Ectodermal cell (in vitro differentiated cells): ENCODE measurements at regions not wholly inside any gene's neighbourhood (a gene's known extent, or its start where the extent isn't known, plus 50 kb on each side); places are given as distances from the start of the nearest gene placed in this dataset.
"Not testable (repeated sequence)": the region's sequence is repeated elsewhere in the genome, so short reads cannot be mapped to it uniquely, and the experiment has no call there.

Experiments
- H3K27ac ChIP-seq: 2 replicates; pipeline ENCODE4 v1.7.0; 2013; ENCODE audit warnings: mild to moderate bottlenecking, low read depth, low read length; ENCODE audit not compliant: insufficient read depth, poor library complexity, severe bottlenecking
- H3K27me3 ChIP-seq: 2 replicates; pipeline ENCODE4 v1.7.0; 2013; ENCODE audit warnings: mild to moderate bottlenecking, low read length; ENCODE audit not compliant: insufficient read depth, control insufficient read depth, poor library complexity, severe bottlenecking
- H3K36me3 ChIP-seq: one replicate; pipeline ENCODE4 v1.7.0; 2013; ENCODE audit warnings: low read length; ENCODE audit not compliant: control insufficient read depth, insufficient read depth
- H3K4me1 ChIP-seq: one replicate; pipeline ENCODE4 v1.7.0; 2013; ENCODE audit warnings: low read length; ENCODE audit not compliant: control insufficient read depth, insufficient read depth
- H3K4me3 ChIP-seq: 2 replicates; pipeline ENCODE4 v1.7.0; 2013; ENCODE audit warnings: low read depth, low read length, control low read depth; ENCODE audit not compliant: insufficient read depth
- H3K9me3 ChIP-seq: 2 replicates; pipeline ENCODE4 v1.7.0; 2013; ENCODE audit warnings: mild to moderate bottlenecking, low read length, moderate library complexity; ENCODE audit not compliant: control insufficient read depth
- WGBS, 2 experiments: methylation state at CpG; one replicate each; pipeline ENCODE4 v1.1.7; 2013; ENCODE audit warnings: missing lambda C conversion rate in 2 of 2; 5-methylcytosine and 5-hydroxymethylcytosine counted together

GRCh38 chr5:161009194-161009593, 157.2 kb upstream of the ATP10B start:
- Histone ChIP-seq H3K27ac (no peak overlapping the region), H3K4me1 (no peaks in the 10 kb centered on the region), H3K36me3 (no peaks in the 10 kb centered on the region), H3K27me3 (no peaks in the 10 kb centered on the region), H3K9me3 (no peaks in the 10 kb centered on the region), H3K4me3 (no peak overlapping the region)
- 54 to 57% methylated on average over 2 of the region's 2 CpGs for WGBS, 2 experiments

GRCh38 chr5:161007879-161008278, 155.9 kb upstream of the ATP10B start:
- H3K36me3 ChIP-seq, result no peaks in the 10 kb centered on the region
- H3K9me3 ChIP-seq, result no peaks in the 10 kb centered on the region
- no peaks in the 10 kb centered on the region for H3K4me1 ChIP-seq
- no peak overlapping the region for H3K4me3 ChIP-seq
- H3K27ac ChIP-seq, result no peak overlapping the region
- no peaks in the 10 kb centered on the region for H3K27me3 ChIP-seq
- WGBS, 2 experiments, result 84 to 85% methylated on average over 2 of the region's 2 CpGs

- Histone ChIP-seq H3K4me1 (no peaks in the 10 kb centered on the region), H3K27me3 (no peaks in the 10 kb centered on the region), H3K36me3 (no peaks in the 10 kb centered on the region), H3K27ac (no peak overlapping the region), H3K4me3 (no peak overlapping the region), H3K9me3 (no peaks in the 10 kb centered on the region)
- 100% methylated on average over 1 of the region's 1 CpG for WGBS, 2 experiments
These were observed 150.6 kb upstream of the ATP10B start for GRCh38 chr5:161002571-161003074.

DNA sequence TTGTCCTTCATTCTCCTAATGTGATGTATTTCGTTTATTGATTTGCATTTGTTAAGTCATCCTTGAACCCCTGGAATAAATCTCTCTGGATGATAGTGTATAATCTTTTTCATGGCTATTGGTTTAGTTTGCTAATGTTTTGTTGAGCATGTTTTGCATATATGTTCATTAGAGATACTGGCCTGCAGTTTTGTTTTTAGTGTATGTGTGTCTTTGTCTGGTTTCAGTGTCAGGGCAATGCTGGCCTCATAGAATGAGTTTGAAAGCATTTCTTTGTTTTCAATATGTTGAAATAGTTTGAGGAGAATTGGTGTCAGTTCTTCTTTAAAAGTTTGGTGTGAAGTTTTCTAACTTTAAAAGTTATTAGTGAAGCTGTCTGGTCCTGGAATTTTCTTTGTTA, 149.6 kb upstream of the ATP10B start:
- Histone ChIP-seq H3K27me3 (no peaks in the 10 kb centered on the region), H3K9me3 (no peaks in the 10 kb centered on the region), H3K27ac (no peak overlapping the region), H3K4me3 (no peak overlapping the region), H3K36me3 (no peaks in the 10 kb centered on the region), H3K4me1 (no peaks in the 10 kb centered on the region)
- WGBS, 2 experiments, result 97 to 100% methylated on average over 1 of the region's 1 CpG

- WGBS, 2 experiments, result 67 to 83% methylated on average over 1 of the region's 1 CpG
- H3K27me3 ChIP-seq, H3K27ac ChIP-seq, H3K4me1 ChIP-seq, H3K4me3 ChIP-seq, H3K9me3 ChIP-seq, H3K36me3 ChIP-seq: not testable (repeated sequence)
These were observed 149.1 kb upstream of the ATP10B start for GRCh38 chr5:161001142-161001541.

DNA sequence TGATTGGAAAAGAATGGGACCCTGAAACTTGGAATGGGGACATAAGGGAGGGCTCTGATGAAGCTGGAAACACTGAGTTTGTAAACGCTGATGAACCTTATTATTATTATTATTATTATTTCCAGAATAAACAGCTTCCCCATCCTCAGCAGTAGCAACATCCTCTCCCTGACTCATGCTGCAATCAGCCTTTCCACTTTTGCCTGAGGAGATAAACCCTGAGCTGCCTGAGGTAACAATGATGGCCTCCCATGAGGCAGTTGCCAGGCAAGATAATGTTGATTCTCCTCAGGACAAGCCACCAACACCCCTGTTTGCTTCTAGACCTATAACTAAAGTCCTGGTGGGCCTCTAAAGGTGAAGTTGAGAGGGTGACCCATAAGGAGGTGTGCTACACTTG, 139.2 kb upstream of the ATP10B start:
- no CpG with 5 or more reads among the region's 1 CpG for WGBS, 2 experiments
- H3K27me3 ChIP-seq, result no peaks in the 10 kb centered on the region
- H3K36me3 ChIP-seq, result no peaks in the 10 kb centered on the region
- no peaks in the 10 kb centered on the region for H3K9me3 ChIP-seq
- H3K4me3 ChIP-seq, result no peak overlapping the region
- H3K4me1 ChIP-seq, result no peaks in the 10 kb centered on the region
- H3K27ac ChIP-seq, result no peak overlapping the region

- H3K4me3 ChIP-seq, result no peak overlapping the region
- no peaks in the 10 kb centered on the region for H3K9me3 ChIP-seq
- no peak overlapping the region for H3K27ac ChIP-seq
- no peaks in the 10 kb centered on the region for H3K4me1 ChIP-seq
- H3K36me3 ChIP-seq, result no peaks in the 10 kb centered on the region
- no peaks in the 10 kb centered on the region for H3K27me3 ChIP-seq
- WGBS, 2 experiments, result 92 to 97% methylated on average over 2 of the region's 3 CpGs
These were observed 127.4 kb upstream of the ATP10B start for GRCh38 chr5:160979385-160979784.

DNA sequence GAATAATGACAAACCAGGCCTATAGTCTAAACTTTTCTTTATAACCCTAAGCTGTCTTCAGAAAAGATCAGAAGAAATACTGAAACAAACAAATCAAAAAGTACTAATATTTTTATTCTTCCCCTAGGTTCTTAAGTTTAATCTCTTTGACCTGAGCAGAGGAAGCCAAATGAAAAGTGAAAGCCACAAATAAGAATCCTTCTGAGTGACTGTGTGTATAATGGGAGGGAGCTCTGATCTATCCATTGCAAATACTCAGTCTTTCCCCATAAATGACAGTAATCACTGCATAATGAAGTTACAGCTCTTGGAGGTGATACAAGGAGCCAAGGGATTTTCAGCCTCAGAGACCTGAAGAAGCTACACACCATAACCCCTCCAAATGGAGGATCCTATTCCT, 126.9 kb upstream of the ATP10B start:
- Histone ChIP-seq H3K4me1 (no peaks in the 10 kb centered on the region), H3K4me3 (no peak overlapping the region), H3K27me3 (no peaks in the 10 kb centered on the region), H3K27ac (no peak overlapping the region), H3K36me3 (no peaks in the 10 kb centered on the region), H3K9me3 (no peaks in the 10 kb centered on the region)

DNA sequence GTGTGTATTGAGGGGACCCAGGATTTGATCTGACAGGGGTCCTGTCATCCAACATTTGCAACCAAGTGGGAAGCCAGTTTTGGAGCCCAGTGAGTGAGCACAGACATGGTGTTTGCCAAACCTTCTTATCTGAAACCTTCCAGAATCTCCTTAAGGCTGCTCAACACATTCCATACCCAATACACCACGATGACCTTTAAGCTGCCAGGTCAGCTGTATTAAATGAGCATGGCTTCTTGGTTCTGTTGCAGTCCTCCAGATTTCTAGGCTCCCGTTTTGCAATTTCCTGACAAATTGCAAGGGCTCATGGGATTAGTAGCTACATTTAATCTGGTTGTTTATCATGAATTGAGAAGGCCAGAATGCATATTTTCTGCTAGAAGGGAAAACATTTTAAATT, 124.2 kb upstream of the ATP10B start:
- no peaks in the 10 kb centered on the region for H3K9me3 ChIP-seq
- no peak overlapping the region for H3K27ac ChIP-seq
- H3K36me3 ChIP-seq, result no peaks in the 10 kb centered on the region
- no peaks in the 10 kb centered on the region for H3K4me1 ChIP-seq
- no peak overlapping the region for H3K4me3 ChIP-seq
- H3K27me3 ChIP-seq, result no peaks in the 10 kb centered on the region
- WGBS, 2 experiments, result 93% methylated on average over 2 of the region's 2 CpGs

GRCh38 chr5:160970605-160971191, 118.7 kb upstream of the ATP10B start:
- H3K27ac ChIP-seq, result peak overlapping the region; percentile 40
- H3K4me3 ChIP-seq, result no peak overlapping the region
- no CpG with 5 or more reads among the region's 1 CpG for WGBS, 2 experiments
- no peaks in the 10 kb centered on the region for H3K27me3 ChIP-seq
- H3K9me3 ChIP-seq, result no peaks in the 10 kb centered on the region
- H3K36me3 ChIP-seq, result no peaks in the 10 kb centered on the region
- no peaks in the 10 kb centered on the region for H3K4me1 ChIP-seq

- no peaks in the 10 kb centered on the region for H3K27me3 ChIP-seq
- no peak overlapping the region for H3K27ac ChIP-seq
- H3K36me3 ChIP-seq, result no peaks in the 10 kb centered on the region
- no peak overlapping the region for H3K4me3 ChIP-seq
- H3K9me3 ChIP-seq, result no peaks in the 10 kb centered on the region
- no peaks in the 10 kb centered on the region for H3K4me1 ChIP-seq
These were observed 117.6 kb upstream of the ATP10B start for GRCh38 chr5:160969645-160970044.
